ENCODE measurements at regions not wholly inside any gene's neighbourhood (a gene's known extent, or its start where the extent isn't known, plus 50 kb on each side); places are given as distances from the start of the nearest gene placed in this dataset.

DNA sequence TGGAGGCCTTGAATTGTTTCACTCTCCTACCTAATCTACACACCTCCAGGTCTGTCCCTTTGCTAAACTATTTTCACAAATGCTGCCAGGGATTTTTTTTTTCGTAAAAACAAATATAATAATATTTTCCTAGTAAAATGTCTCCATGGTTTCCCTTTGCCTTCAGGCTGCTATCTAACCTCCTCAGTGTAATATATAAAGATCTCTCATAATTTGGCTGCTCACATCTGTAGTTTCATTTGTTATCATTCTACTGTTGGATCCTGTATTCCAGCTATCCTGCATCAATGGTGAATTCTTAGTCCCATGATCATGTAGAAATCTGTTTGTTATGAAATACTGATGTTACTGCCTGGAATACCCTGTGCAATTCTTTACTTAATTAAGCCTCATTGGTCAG, 211.9 kb upstream of the CHRM2 start:
- no peak overlapping the region for H2BK20ac ChIP-seq (ENCODE audit: low read depth, low read length)
- no peak overlapping the region for H2AK9ac ChIP-seq (replicated peaks; ENCODE audit: low read depth, low read length, poor library complexity)
- no peak overlapping the region for H2AFZ ChIP-seq (replicated peaks; ENCODE audit: low read length, poor library complexity)
- no peaks in the 10 kb centered on the region for H3K9me1 ChIP-seq (ENCODE audit: insufficient read depth, low read length)
- H3K4me3 ChIP-seq (ENCODE audit: insufficient read depth, low read depth, low read length), result no peak overlapping the region
- no peak overlapping the region for H3K4ac ChIP-seq (ENCODE audit: low read depth, low read length)
- H3K9ac ChIP-seq (ENCODE audit: low read depth, low read length), result no peak overlapping the region
- no CpG with 5 or more reads among the region's 1 CpG for WGBS, 2 experiments (ENCODE audit: extremely low coverage in 2 of 2, insufficient read length in 1 of 2)
- no peak overlapping the region for H4K91ac ChIP-seq (ENCODE audit: insufficient read depth, low read depth, low read length)
- no peaks in the 10 kb centered on the region for H3K9me3 ChIP-seq (ENCODE audit: control insufficient read depth, insufficient read depth, low read length)
- no peak overlapping the region for H3K27ac ChIP-seq (ENCODE audit: insufficient read depth, low read length)
- H3K14ac ChIP-seq (replicated peaks; ENCODE audit: low read depth, low read length), result no peak overlapping the region
- no peak overlapping the region for H2AK5ac ChIP-seq (ENCODE audit: low read depth, low read length)
- H3K23ac ChIP-seq (ENCODE audit: low read depth, low read length), result no peak overlapping the region
- H3K4me2 ChIP-seq (ENCODE audit: low read depth, low read length), result no peak overlapping the region
- H3K18ac ChIP-seq (ENCODE audit: low read depth, low read length), result no peak overlapping the region
- no peaks in the 10 kb centered on the region for H3K36me3 ChIP-seq (ENCODE audit: control insufficient read depth, insufficient read depth, low read length)
- ATAC-seq (ENCODE audit: low read depth), result no peak
- H2BK5ac ChIP-seq (ENCODE audit: low read depth, low read length, poor library complexity, severe bottlenecking), result no peak overlapping the region
- no peak overlapping the region for H3K56ac ChIP-seq (ENCODE audit: extremely low read depth, insufficient read depth, low read length)
- no TSS peak for BruUV-seq (replicated peaks)
- in situ Hi-C loops (cut with MboI; ENCODE audit: low sequenced_read_pairs), result no loop called here
- no peak for DNase-seq
- no peaks in the 10 kb centered on the region for H4K20me1 ChIP-seq (ENCODE audit: insufficient read depth, low read length)
- CTCF ChIA-PET, result no interaction called here
- H3K4me1 ChIP-seq (ENCODE audit: control insufficient read depth, insufficient read depth, low read length), result no peaks in the 10 kb centered on the region
- intact Hi-C loops (cut with micrococcal nuclease), result loop anchor here (10.0 kb wide), 1 partner anchor 208 kb away; the partner anchor contains the start of gene CHRM2
- H3K27me3 ChIP-seq (ENCODE audit: control insufficient read depth, insufficient read depth, low read length), result no peaks in the 10 kb centered on the region
- no peak overlapping the region for H4K8ac ChIP-seq (ENCODE audit: low read depth in 2 of 2, low read length in 2 of 2)
- no peaks in the 10 kb centered on the region for H3K79me1 ChIP-seq (ENCODE audit: low read depth in 1 of 2, low read length in 2 of 2)
- H4K5ac ChIP-seq (ENCODE audit: low read depth, low read length), result no peak overlapping the region
- H2BK15ac ChIP-seq (ENCODE audit: low read depth, low read length), result no peak overlapping the region
- POLR2A ChIA-PET (ENCODE audit: unreplicated experiment), result no interaction called here
- TF ChIP-seq MAFK (IDR thresholded peaks at IDR 0.05; ENCODE audit: low read depth, low read length), result no peak
- TF ChIP-seq, protein P1, sequence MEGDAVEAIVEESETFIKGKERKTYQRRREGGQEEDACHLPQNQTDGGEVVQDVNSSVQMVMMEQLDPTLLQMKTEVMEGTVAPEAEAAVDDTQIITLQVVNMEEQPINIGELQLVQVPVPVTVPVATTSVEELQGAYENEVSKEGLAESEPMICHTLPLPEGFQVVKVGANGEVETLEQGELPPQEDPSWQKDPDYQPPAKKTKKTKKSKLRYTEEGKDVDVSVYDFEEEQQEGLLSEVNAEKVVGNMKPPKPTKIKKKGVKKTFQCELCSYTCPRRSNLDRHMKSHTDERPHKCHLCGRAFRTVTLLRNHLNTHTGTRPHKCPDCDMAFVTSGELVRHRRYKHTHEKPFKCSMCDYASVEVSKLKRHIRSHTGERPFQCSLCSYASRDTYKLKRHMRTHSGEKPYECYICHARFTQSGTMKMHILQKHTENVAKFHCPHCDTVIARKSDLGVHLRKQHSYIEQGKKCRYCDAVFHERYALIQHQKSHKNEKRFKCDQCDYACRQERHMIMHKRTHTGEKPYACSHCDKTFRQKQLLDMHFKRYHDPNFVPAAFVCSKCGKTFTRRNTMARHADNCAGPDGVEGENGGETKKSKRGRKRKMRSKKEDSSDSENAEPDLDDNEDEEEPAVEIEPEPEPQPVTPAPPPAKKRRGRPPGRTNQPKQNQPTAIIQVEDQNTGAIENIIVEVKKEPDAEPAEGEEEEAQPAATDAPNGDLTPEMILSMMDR (conservative IDR thresholded peaks at IDR 0.05; ENCODE audit: low read depth, low read length), result no peak
- TF ChIP-seq, protein P2, sequence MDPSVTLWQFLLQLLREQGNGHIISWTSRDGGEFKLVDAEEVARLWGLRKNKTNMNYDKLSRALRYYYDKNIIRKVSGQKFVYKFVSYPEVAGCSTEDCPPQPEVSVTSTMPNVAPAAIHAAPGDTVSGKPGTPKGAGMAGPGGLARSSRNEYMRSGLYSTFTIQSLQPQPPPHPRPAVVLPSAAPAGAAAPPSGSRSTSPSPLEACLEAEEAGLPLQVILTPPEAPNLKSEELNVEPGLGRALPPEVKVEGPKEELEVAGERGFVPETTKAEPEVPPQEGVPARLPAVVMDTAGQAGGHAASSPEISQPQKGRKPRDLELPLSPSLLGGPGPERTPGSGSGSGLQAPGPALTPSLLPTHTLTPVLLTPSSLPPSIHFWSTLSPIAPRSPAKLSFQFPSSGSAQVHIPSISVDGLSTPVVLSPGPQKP (IDR thresholded peaks at IDR 0.05; ENCODE audit: borderline replicate concordance, low read depth, low read length), result no peak
- no peak for TF ChIP-seq POLR2A (IDR thresholded peaks at IDR 0.05; ENCODE audit: low read depth, low read length)
- no peak for TF ChIP-seq RFX5 (IDR thresholded peaks at IDR 0.05; ENCODE audit: low read depth, low read length)
- no peak for TF ChIP-seq BHLHE40 (IDR thresholded peaks at IDR 0.05; ENCODE audit: low read depth, low read length)
- no peak for TF ChIP-seq RCOR1 (IDR thresholded peaks at IDR 0.05; ENCODE audit: insufficient replicate concordance, low read length)
- no peak for TF ChIP-seq SMC3 (IDR thresholded peaks at IDR 0.05; ENCODE audit: low read depth, low read length)
- TF ChIP-seq CEBPB (IDR thresholded peaks at IDR 0.05; ENCODE audit: low read depth, low read length), result no peak
- no peak for TF ChIP-seq CHD1 (IDR thresholded peaks at IDR 0.05; ENCODE audit: low read depth, low read length)
- no peak for TF ChIP-seq MXI1 (IDR thresholded peaks at IDR 0.05; ENCODE audit: borderline replicate concordance, low read depth, low read length)
- TF ChIP-seq, protein P3, sequence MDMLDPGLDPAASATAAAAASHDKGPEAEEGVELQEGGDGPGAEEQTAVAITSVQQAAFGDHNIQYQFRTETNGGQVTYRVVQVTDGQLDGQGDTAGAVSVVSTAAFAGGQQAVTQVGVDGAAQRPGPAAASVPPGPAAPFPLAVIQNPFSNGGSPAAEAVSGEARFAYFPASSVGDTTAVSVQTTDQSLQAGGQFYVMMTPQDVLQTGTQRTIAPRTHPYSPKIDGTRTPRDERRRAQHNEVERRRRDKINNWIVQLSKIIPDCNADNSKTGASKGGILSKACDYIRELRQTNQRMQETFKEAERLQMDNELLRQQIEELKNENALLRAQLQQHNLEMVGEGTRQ (IDR thresholded peaks at IDR 0.05; ENCODE audit: low read depth, low read length), result no peak
- TF ChIP-seq MAZ (IDR thresholded peaks at IDR 0.05; ENCODE audit: borderline replicate concordance, low read depth, low read length), result no peak
- TF ChIP-seq NFE2L2 (IDR thresholded peaks at IDR 0.05; ENCODE audit: low read depth, low read length), result no peak
- TF ChIP-seq RAD21 (IDR thresholded peaks at IDR 0.05; ENCODE audit: low read length), result no peak
- no peak for TF ChIP-seq FOS (IDR thresholded peaks at IDR 0.05; ENCODE audit: low read depth, low read length)
- H2BK120ac ChIP-seq (ENCODE audit: low read depth, low read length), result no peak overlapping the region
- dilution Hi-C loops (cut with HindIII; ENCODE audit: low sequenced_read_pairs, unreplicated experiment), result no loop called here
